ENCODE measurements at regions not wholly inside any gene's neighbourhood (a gene's known extent, or its start where the extent isn't known, plus 50 kb on each side); places are given as distances from the start of the nearest gene placed in this dataset.
"Not testable (repeated sequence)": the region's sequence is repeated elsewhere in the genome, so short reads cannot be mapped to it uniquely, and the experiment has no call there.

DNA sequence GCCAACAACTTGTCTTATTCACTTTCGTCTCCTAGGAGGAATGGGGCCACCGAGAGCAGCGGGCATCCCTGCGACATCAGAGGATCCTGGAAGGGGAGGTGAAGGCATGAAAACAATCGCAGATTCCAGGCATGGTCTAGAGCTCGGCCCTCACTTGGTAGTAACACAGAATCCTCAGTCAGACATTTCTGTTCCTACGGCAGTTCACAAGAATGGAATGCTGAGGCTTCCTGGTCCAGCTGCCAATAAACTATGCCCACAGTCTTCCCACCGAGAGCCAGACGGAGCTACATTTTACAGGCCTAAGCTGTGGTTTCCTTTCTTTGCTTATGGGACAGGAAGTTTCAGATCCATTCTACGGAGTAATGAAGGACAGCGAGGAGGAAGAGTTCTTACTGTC, 75.8 kb downstream of the OR13A1 start:
- no peak overlapping the region for H3K4me3 ChIP-seq (ENCODE audit: low read depth in 1 of 5, low read length in 5 of 5)
- peaks cover 0 to 2% (median 0%) of the 10 kb centered on the region in 5 donors for H3K27me3 ChIP-seq (ENCODE audit: control insufficient read depth in 5 of 5, insufficient read depth in 4 of 5, low read length in 5 of 5)
- no peaks in the 10 kb centered on the region for H3K36me3 ChIP-seq (ENCODE audit: control insufficient read depth in 5 of 5, insufficient read depth in 5 of 5, low read length in 5 of 5)
- peaks cover 0 to 8% (median 0%) of the 10 kb centered on the region in 5 donors for H3K4me1 ChIP-seq (ENCODE audit: control insufficient read depth in 5 of 5, insufficient read depth in 5 of 5, low read length in 5 of 5)
- H3K9me3 ChIP-seq (ENCODE audit: control insufficient read depth in 5 of 5, low read length in 5 of 5): no peaks in the 10 kb centered on the region
- no peak overlapping the region for H3K27ac ChIP-seq (ENCODE audit: low read depth, low read length)
- no peak overlapping the region for H3K9ac ChIP-seq (ENCODE audit: low read length in 5 of 5)

DNA sequence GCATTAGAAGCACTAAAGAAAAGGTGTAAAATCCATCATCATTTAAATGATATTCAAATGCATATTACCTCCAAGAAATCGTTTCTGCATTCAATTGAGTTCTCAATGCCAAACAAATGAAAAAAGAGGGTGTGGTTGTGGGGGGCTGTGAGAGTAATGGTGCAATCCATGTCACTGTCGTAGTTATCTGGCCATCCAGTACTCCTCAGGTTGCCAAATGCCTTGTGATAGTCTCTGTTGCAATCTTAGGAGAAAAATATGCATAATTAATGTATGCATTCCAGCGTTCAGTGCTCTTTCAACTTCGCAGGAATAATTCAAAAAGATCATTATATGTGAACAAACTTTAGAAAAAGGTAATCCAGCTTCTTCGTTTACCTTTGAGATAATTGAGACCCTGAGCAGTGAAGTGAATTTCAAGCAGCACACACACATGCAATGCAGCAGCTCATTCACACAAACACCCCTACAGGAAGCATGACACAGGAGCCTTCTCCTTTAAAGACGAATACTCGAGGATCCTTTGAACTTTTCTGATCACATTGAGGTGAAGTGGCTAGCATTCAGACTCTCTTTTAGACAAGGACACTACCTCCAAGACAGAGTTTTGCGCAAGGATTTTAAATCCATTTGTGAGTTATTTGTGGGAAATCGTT, 73.4 kb downstream of the OR13A1 start:
- Histone ChIP-seq H3K27ac (ENCODE audit: low read depth, low read length) (no peak overlapping the region), H3K9ac (ENCODE audit: low read length in 5 of 5) (no peak overlapping the region), H3K4me1 (ENCODE audit: control insufficient read depth in 5 of 5, insufficient read depth in 5 of 5, low read length in 5 of 5) (no peaks in the 10 kb centered on the region), H3K27me3 (ENCODE audit: control insufficient read depth in 5 of 5, insufficient read depth in 4 of 5, low read length in 5 of 5) (peaks cover 0 to 2% (median 0%) of the 10 kb centered on the region in 5 donors), H3K4me3 (ENCODE audit: low read depth in 1 of 5, low read length in 5 of 5) (no peak overlapping the region), H3K9me3 (ENCODE audit: control insufficient read depth in 5 of 5, low read length in 5 of 5) (no peaks in the 10 kb centered on the region), H3K36me3 (ENCODE audit: control insufficient read depth in 5 of 5, insufficient read depth in 5 of 5, low read length in 5 of 5) (no peaks in the 10 kb centered on the region)

DNA sequence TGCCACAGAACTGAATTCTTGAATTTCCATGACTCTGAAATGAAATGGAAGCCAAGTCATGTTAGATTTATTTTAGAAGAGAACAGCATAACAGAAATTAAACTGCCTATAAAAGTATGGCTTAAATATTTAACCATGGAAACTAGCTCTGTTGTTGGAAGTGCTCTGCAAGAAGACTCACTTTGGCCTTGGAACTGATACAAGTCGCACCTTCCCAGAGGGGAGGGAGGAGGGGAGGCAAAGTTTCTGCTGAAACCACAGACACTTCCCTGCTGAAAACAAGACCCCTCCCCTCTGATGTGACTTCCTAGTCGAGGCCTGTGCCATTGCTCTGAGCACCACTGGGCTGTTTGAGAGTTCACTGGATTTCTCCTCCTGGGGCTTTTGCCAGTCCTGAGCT, 72.1 kb downstream of the OR13A1 start:
- no peak overlapping the region for H3K9ac ChIP-seq (ENCODE audit: low read length in 5 of 5)
- no peaks in the 10 kb centered on the region for H3K36me3 ChIP-seq (ENCODE audit: control insufficient read depth in 5 of 5, insufficient read depth in 5 of 5, low read length in 5 of 5)
- no peak overlapping the region for H3K27ac ChIP-seq (ENCODE audit: low read depth, low read length)
- no peaks in the 10 kb centered on the region for H3K4me1 ChIP-seq (ENCODE audit: control insufficient read depth in 5 of 5, insufficient read depth in 5 of 5, low read length in 5 of 5)
- H3K9me3 ChIP-seq (ENCODE audit: control insufficient read depth in 5 of 5, low read length in 5 of 5): no peaks in the 10 kb centered on the region
- peaks cover 0 to 3% (median 0%) of the 10 kb centered on the region in 5 donors for H3K27me3 ChIP-seq (ENCODE audit: control insufficient read depth in 5 of 5, insufficient read depth in 4 of 5, low read length in 5 of 5)
- no peak overlapping the region for H3K4me3 ChIP-seq (ENCODE audit: low read depth in 1 of 5, low read length in 5 of 5)

DNA sequence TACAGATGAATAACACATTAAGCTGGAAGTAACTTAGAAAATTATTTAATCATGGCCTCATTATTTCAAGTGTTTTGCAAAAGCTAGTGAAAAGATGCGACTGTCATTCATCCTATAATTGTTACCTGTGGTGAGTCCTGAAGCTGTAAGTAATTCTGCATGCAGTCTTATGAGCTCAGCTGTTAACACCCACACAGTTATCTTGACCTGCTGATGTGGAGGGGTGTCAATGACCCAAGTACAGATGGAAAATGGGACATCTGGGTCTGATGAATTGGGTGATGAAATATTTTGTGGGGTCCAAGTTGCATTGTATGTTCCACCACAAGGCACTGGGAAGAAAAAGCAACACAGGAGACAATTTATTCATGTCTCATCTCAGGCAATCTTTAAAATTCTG, 68.9 kb downstream of the OR13A1 start:
- peaks cover 0 to 3% (median 0%) of the 10 kb centered on the region in 5 donors for H3K27me3 ChIP-seq (ENCODE audit: control insufficient read depth in 5 of 5, insufficient read depth in 4 of 5, low read length in 5 of 5)
- peaks cover 0 to 6% (median 0%) of the 10 kb centered on the region in 5 donors for H3K4me1 ChIP-seq (ENCODE audit: control insufficient read depth in 5 of 5, insufficient read depth in 5 of 5, low read length in 5 of 5)
- H3K9ac ChIP-seq (ENCODE audit: low read length in 5 of 5): no peak overlapping the region
- H3K27ac ChIP-seq (ENCODE audit: low read depth, low read length): no peak overlapping the region
- H3K4me3 ChIP-seq (ENCODE audit: low read depth in 1 of 5, low read length in 5 of 5): no peak overlapping the region
- no peaks in the 10 kb centered on the region for H3K9me3 ChIP-seq (ENCODE audit: control insufficient read depth in 5 of 5, low read length in 5 of 5)
- no peaks in the 10 kb centered on the region for H3K36me3 ChIP-seq (ENCODE audit: control insufficient read depth in 5 of 5, insufficient read depth in 5 of 5, low read length in 5 of 5)

DNA sequence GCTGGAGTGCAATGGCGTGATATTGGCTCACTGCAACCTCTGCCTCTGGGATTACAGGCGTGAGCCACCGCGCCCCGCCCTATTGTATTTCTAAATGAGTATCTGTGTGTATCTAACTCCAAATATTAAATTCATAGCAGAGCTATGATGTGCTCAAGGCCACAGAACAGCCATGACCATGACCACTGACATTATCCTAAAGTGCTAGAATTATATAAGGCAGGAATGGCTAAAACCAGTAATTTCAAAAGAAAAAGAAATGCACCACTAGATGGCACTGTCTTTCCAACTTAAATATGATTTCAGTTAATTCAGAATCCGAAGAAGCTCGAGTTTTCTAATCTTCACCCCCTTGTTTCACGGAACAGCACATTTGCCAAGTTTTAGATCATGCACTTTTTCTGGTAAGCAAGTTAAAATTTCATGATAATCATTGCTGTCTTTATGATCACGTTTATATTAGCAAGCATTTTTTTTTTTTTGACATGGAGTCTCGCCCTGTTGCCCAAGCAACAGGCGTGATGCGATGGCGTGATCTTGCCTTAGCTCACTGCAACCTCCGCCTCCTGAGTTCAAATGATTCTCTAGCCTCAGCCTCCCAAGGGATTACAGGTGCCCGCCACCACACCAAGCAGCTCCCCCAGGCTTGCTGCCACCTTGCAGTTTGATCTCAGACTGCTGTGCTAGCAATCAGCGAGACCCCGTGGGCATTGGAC, 65.3 kb downstream of the OR13A1 start:
- peaks cover 0 to 6% (median 0%) of the 10 kb centered on the region in 5 donors for H3K4me1 ChIP-seq (ENCODE audit: control insufficient read depth in 5 of 5, insufficient read depth in 5 of 5, low read length in 5 of 5)
- H3K36me3 ChIP-seq (ENCODE audit: control insufficient read depth in 5 of 5, insufficient read depth in 5 of 5, low read length in 5 of 5): no peaks in the 10 kb centered on the region
- no peak overlapping the region for H3K27ac ChIP-seq (ENCODE audit: low read depth, low read length)
- H3K9ac ChIP-seq (ENCODE audit: low read length in 5 of 5): no peak overlapping the region
- no peaks in the 10 kb centered on the region for H3K9me3 ChIP-seq (ENCODE audit: control insufficient read depth in 5 of 5, low read length in 5 of 5)
- H3K4me3 ChIP-seq (ENCODE audit: low read depth in 1 of 5, low read length in 5 of 5): peak overlapping the region in 3 of 5 donors; percentile 18 to 42 (median 19)
- peaks cover 0 to 3% (median 0%) of the 10 kb centered on the region in 5 donors for H3K27me3 ChIP-seq (ENCODE audit: control insufficient read depth in 5 of 5, insufficient read depth in 4 of 5, low read length in 5 of 5)

DNA sequence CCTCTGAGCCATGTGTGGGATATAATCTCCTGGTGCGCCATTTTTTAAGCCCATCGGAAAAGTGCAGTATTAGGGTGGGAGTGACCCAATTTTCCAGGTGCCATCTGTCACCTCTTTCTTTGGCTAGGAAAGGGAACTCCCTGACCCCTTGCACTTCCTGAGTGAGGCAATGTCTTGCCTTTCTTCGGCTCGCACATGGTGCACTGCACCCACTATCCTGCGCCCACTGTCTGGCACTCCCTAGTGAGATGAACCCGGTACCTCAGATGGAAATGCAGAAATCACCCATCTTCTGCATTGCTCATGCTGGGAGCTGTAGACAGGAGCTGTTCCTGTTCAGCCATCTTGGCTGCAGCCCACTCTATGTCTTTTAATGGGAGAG, 64.7 kb downstream of the OR13A1 start:
- H3K27ac ChIP-seq (ENCODE audit: low read depth, low read length); H3K9ac ChIP-seq (ENCODE audit: low read length in 5 of 5); H3K4me3 ChIP-seq (ENCODE audit: low read depth in 1 of 5, low read length in 5 of 5); H3K4me1 ChIP-seq (ENCODE audit: control insufficient read depth in 5 of 5, insufficient read depth in 5 of 5, low read length in 5 of 5); H3K27me3 ChIP-seq (ENCODE audit: control insufficient read depth in 5 of 5, insufficient read depth in 4 of 5, low read length in 5 of 5); H3K36me3 ChIP-seq (ENCODE audit: control insufficient read depth in 5 of 5, insufficient read depth in 5 of 5, low read length in 5 of 5); H3K9me3 ChIP-seq (ENCODE audit: control insufficient read depth in 5 of 5, low read length in 5 of 5): not testable (repeated sequence)

Data from subcutaneous abdominal adipose tissue (tissue), 5 donors.